H1 (cell line): ENCODE measurements at regions not wholly inside any gene's neighbourhood (a gene's known extent, or its start where the extent isn't known, plus 50 kb on each side); places are given as distances from the start of the nearest gene placed in this dataset.

Experiments used
- CBX8 ChIP-seq: fragments of 300-800, 300-1000 bp; sonication (generic); IDR thresholded peaks from 2 replicates; pipeline ENCODE4 v1.7.1; 2016; ENCODE audit warnings: low read depth, low read length, borderline replicate concordance
- EP300 ChIP-seq, 2 experiments: IDR thresholded peaks; 1 replicate in 1 of 2; 2 replicates in 1 of 2; pipeline ENCODE4 v1.6.1; 2011 to 2012; ENCODE audit warnings: low read depth in 2 of 2, low read length in 2 of 2, mild to moderate bottlenecking in 2 of 2, borderline replicate concordance in 1 of 2, inconsistent platforms in 1 of 2, moderate library complexity in 1 of 2
- EZH2 ChIP-seq: fragments of 200-600 bp; sonication (generic); IDR thresholded peaks from 2 replicates; pipeline ENCODE4 v1.7.1; 2012; ENCODE audit warnings: low read depth, mild to moderate bottlenecking, moderate library complexity, low read length, inconsistent platforms; ENCODE audit not compliant: severe bottlenecking
- JUN ChIP-seq: IDR thresholded peaks from 2 replicates; pipeline ENCODE4 v1.6.1; 2011; ENCODE audit warnings: low read depth, mild to moderate bottlenecking, improper control_type of control experiment, low read length
- POLR2A ChIP-seq, 2 experiments: IDR thresholded peaks; 1 replicate in 1 of 2; 2 replicates in 1 of 2; pipeline ENCODE4 v1.6.1; 2011; ENCODE audit warnings: low read depth in 2 of 2, low read length in 2 of 2, mild to moderate bottlenecking in 2 of 2; ENCODE audit errors: control extremely low read depth in 1 of 2
- POLR2AphosphoS5 ChIP-seq: IDR thresholded peaks from 2 replicates; pipeline ENCODE4 v1.6.1; 2011; ENCODE audit warnings: low read depth, low read length
- TF ChIP-seq, protein P1 (sequence below), 3 experiments: IDR thresholded peaks; 1 replicate in 2 of 3; 2 replicates in 1 of 3; pipeline versions ENCODE4 v1.5.1 to v1.6.1; 2011; ENCODE audit warnings: low read length in 3 of 3, mild to moderate bottlenecking in 3 of 3, inconsistent platforms in 2 of 3, low read depth in 1 of 3, moderate library complexity in 1 of 3; ENCODE audit not compliant: insufficient read depth in 1 of 3; ENCODE audit errors: control extremely low read depth in 1 of 3
- TF ChIP-seq, protein P2 (sequence below): IDR thresholded peaks from 2 replicates; pipeline ENCODE4 v1.6.1; 2011; ENCODE audit warnings: low read length, improper control_type of control experiment

- TF ChIP-seq EZH2, result no peak
- TF ChIP-seq, protein P1, sequence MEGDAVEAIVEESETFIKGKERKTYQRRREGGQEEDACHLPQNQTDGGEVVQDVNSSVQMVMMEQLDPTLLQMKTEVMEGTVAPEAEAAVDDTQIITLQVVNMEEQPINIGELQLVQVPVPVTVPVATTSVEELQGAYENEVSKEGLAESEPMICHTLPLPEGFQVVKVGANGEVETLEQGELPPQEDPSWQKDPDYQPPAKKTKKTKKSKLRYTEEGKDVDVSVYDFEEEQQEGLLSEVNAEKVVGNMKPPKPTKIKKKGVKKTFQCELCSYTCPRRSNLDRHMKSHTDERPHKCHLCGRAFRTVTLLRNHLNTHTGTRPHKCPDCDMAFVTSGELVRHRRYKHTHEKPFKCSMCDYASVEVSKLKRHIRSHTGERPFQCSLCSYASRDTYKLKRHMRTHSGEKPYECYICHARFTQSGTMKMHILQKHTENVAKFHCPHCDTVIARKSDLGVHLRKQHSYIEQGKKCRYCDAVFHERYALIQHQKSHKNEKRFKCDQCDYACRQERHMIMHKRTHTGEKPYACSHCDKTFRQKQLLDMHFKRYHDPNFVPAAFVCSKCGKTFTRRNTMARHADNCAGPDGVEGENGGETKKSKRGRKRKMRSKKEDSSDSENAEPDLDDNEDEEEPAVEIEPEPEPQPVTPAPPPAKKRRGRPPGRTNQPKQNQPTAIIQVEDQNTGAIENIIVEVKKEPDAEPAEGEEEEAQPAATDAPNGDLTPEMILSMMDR (IDR thresholded peaks at IDR 0.05; ENCODE audit: control extremely low read depth in 1 of 3, insufficient read depth in 1 of 3, low read depth in 1 of 3, low read length in 3 of 3), result no peak
- no peak for TF ChIP-seq POLR2A (IDR thresholded peaks at IDR 0.05; ENCODE audit: control extremely low read depth in 1 of 2, low read depth in 2 of 2, low read length in 2 of 2)
- no peak for TF ChIP-seq CBX8
- no peak for TF ChIP-seq EP300 (IDR thresholded peaks at IDR 0.05; ENCODE audit: borderline replicate concordance in 1 of 2, low read depth in 2 of 2, low read length in 2 of 2)
- no peak for TF ChIP-seq JUN
- TF ChIP-seq POLR2AphosphoS5, result no peak
- TF ChIP-seq, protein P2, sequence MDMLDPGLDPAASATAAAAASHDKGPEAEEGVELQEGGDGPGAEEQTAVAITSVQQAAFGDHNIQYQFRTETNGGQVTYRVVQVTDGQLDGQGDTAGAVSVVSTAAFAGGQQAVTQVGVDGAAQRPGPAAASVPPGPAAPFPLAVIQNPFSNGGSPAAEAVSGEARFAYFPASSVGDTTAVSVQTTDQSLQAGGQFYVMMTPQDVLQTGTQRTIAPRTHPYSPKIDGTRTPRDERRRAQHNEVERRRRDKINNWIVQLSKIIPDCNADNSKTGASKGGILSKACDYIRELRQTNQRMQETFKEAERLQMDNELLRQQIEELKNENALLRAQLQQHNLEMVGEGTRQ, result no peak
Observed at GRCh38 chr7:131929632-131930031, 373.2 kb upstream of the PODXL start.
